Activated CD4-positive, alpha-beta T cell treated with anti-CD3 and anti-CD28 coated beads, Interleukin-2, amount 50 U/mL, for 24 hours (primary cell): ENCODE measurements at regions not wholly inside any gene's neighbourhood (a gene's known extent, or its start where the extent isn't known, plus 50 kb on each side); places are given as distances from the start of the nearest gene placed in this dataset.
"Not testable (repeated sequence)": the region's sequence is repeated elsewhere in the genome, so short reads cannot be mapped to it uniquely, and the experiment has no call there.

Experiments used
- DNase-seq, 2 donors: peaks; one replicate each; pipeline ENCODE4 v3.0.0-alpha.2; 2020; ENCODE audit warnings: low read depth in 1 of 2, low spot score in 1 of 2

- no peak for DNase-seq
Observed at GRCh38 chr15:46917721-46918252, 799.5 kb upstream of the SEMA6D start.

DNA sequence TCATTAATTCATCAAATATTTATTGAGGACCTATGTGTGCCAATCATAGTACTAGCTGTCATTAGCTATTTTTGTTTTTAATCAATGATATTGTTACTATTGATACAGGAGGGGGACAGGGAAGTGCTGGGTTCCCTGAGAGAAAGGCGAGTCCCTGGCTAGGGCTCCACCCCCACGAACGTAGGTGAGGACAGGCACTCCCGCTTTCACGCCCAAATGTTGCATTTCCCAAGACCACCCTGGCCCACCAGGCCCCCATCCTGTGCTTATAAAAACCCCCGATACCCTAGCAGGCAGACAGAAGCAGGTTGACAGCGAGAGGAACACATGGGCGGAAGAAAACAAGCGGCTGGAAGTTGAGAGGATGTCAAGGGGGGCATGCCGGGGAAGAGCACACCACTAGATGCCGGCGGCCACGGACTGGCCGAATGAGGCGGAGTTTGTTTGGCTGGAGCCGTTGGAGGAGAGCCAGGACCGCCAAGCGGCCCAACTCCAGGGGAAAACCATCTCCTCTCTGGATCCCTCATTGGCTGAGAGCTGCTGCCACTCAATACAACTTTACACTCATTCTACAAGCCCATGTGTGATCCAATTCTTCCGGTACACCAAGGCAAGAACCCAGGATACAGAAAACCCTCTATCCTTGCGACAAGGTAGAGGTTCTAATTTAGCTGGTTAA, 798.7 kb upstream of the SEMA6D start:
- no peak for DNase-seq

DNA sequence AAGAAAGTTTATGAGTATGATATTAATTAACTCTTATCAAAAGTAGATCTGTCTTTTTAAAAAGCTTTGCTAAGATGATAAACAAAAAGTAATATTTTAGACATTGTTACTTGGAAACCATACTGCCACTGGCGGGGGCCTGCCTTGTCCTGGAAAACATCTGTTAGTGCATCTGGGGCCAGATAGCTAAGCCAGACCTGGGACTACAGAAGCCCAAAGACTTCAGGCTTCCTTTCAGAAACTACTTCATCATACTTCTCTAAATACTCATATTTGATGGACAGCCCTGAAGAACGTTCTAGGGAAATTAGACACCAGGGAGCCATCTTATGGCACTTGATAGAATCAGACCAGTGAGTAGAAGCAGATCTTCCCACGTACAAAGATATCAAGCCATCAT, 795.4 kb upstream of the SEMA6D start:
- no peak for DNase-seq

- DNase-seq, result no peak
Observed at GRCh38 chr15:46930426-46930825, 786.9 kb upstream of the SEMA6D start.

GRCh38 chr15:46933332-46933731, 784.0 kb upstream of the SEMA6D start:
- DNase-seq, result no peak

GRCh38 chr15:46934851-46935250, 782.5 kb upstream of the SEMA6D start:
- no peak for DNase-seq

DNA sequence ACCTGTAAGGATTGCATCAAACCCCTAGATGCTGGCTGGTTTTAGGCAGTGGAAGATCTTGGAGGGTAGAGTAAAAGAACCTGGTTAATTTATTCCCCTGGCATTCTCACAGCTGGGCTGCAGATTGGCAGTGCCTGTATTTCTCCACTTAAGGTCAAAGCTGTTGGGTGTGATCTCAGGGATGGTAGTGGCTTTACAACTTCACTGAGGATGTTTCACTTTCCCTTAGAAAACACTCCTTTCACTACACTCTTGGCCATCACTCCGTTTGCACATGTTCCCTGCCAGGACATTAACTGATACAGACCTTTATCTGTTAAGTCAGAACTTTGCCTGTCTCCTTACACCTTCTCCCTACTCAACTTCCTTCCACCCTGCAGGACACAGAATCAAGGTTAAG, 779.1 kb upstream of the SEMA6D start:
- no peak for DNase-seq

DNA sequence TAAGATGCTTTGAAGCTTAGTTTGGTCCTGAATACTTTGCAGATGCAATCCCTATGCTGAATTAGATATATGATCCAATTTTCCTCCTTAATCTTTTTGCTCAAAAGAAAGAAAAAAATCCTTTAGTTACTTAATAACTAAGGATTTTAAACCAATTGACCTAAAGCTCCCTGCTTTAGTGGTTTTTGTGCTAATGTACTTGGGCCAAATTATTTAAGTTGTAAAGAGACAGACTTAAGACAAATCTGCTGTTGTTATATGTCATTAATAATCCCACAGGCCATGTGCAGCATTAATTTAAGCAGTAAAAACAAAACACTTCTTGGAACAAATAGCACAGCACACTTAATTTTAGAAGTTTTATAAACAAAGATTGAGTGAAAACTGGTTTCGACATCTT, 776.1 kb upstream of the SEMA6D start:
- DNase-seq, result no peak

DNA sequence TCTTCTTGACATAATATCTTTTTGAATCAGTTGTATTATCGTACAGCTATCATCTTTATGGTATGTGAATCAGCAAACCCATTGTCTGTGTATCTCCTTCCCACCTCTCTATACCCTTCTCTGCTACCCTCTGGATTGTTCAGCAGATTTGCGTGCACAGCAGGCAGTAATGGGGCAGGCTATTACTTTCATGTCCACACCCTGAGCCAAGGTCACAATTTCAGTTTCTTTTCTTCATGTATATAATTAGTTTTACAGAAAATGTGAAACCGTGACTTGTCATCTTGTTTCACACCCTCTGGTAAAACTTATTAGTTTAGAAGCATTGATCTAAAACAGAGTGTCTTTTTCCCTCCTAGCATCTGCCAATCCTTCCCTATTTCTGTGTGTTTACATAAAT, 770.4 kb upstream of the SEMA6D start:
- DNase-seq, result no peak

DNA sequence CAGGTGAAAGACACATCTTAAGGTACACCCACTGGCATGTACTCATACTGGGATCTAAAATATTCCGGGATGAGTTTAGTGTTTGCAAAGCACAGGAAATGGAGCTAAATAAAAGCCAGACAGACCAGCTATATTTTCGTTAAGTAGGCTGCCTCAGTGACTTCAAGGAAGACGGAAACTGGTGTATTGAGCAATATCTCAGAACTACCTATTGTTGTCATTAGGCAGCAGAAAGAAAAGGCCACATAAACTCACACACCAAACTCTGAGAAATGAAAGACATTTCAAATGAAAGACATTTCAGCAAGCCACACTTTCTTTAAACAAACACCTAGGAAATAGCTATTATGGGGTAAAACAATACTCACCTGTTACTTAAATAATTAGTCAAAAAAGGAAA, 761.7 kb upstream of the SEMA6D start:
- no peak for DNase-seq

GRCh38 chr15:46956456-46956855, 760.8 kb upstream of the SEMA6D start:
- DNase-seq, result no peak

- no peak for DNase-seq
Observed at GRCh38 chr15:46956881-46957280, 760.4 kb upstream of the SEMA6D start.

DNA sequence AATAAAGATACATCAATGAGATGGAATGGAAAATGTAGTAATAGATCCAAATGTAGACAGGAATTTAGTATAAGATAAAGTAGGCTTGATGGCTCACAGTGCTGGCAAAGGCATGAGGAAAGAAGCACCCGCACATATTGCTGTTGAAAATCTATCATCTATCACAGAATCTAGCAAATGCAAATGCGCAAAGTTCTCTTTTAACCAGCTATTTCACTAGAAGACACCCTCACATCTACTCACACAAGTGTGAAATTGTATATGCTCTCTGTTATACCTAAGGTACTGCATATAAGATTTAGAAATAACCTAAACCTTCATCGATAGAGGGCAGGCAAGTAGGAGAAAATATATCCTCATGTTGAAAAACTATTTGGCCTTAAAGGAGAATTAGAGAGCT, 756.7 kb upstream of the SEMA6D start:
- no peak for DNase-seq

DNA sequence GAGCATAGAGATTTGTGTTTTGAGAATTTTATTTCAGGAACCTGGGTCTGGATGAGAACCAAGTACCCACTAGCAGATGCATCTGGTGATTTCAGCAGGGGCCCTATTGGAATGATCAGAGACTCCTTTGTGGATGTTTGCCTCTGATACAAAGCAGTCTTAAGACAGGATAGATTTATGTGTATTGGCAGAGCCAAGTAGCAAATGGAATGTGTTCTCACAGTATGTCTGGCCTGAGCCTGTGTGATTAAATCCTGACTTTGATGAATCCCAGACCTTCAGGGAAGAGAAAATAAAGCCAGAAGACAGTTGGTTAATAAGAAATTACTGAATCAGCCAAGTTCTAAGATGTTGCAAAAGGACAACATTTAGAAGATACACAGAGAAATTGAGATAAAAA, 755.5 kb upstream of the SEMA6D start:
- no peak for DNase-seq

DNA sequence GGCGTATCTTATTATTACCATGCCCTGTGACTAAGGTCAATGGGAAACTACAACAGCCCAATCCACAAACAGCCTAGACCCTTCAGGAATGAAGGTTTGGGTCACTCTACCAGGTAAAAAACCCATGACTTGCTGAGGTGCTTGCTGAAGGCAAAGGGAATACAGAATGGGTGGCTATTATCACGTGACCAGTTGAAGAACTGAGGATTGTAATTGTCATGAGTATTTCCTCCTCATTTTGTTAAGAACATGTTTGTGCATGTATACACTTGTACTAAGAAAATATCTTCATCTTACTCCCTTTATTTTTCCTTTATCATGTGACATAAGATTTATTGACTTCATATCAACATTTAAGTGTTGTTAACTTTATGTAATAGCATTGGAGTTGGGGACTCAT, 729.2 kb upstream of the SEMA6D start:
- DNase-seq, result not testable (repeated sequence)

- DNase-seq, result no peak
Observed at GRCh38 chr15:46996359-46996758, 720.9 kb upstream of the SEMA6D start.

DNA sequence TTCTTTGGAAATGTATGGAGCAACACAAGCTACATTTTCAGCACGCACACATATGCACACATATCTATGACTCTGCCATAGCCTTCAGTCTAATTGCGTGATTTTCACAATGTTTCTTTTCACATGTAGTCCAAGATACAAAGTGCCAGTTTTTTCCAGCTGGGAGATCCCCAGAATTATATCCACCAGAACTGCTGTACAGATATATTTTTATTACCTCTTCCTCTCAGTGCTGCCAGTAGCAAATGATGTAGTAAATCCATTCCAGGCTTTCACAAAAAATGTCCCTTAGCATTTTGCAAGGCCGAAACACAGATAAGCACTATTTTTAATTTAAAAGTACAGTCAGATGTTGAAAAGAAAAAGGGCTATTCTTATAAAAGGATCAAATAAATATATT, 719.8 kb upstream of the SEMA6D start:
- DNase-seq, result no peak

DNA sequence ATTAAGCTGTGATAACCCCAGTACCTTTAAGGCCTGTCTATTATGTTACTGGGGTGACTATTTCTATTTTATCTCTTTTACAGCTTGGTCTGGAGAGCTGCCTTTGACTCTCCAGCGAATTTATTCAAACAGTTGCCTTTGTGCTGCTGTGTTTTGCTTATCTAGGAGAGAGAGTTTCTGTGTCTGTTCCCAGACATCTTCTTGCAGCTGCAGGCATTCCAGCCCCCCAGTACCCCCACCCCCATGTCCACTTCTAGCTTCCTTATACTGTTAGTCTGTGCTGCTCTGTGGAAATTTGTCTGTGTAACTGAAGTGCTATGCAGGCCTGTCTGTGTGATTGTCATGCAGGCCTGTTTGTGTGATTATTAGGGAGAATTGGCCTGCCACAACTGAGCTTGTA, 713.7 kb upstream of the SEMA6D start:
- DNase-seq, result no peak

- no peak for DNase-seq
Observed at GRCh38 chr15:47013446-47013845, 703.9 kb upstream of the SEMA6D start.

DNA sequence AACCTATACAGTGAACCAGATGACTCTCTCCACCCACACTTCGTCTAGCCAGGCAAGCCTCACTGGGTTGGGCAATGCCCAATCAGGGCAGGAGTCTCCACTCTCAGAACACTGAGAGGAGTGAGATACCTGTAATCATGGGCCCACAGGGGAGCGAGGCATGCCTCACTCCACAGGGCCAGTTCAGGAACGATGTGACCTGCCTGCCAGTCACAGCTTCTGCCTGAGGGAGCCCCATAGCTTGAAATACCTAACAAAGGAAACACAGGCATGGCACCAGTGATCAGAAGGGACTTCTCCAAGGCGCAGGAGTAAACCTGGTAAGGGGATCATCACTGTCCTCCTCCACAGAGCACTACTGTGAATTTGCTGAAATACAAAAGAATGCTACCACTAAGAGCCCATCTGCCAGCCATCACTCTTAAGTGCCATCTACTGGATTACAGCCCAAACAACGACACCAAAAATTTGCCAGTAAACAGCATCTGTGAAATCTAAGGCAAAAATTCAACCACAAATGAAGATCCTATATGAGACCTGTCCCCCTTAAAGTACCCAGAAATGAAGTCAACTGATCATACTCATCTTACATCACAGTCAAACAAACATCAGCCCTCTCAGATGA, 689.9 kb upstream of the SEMA6D start:
- DNase-seq, result no peak

- DNase-seq, result no peak
Observed at GRCh38 chr15:47035475-47036406, 681.6 kb upstream of the SEMA6D start.

DNA sequence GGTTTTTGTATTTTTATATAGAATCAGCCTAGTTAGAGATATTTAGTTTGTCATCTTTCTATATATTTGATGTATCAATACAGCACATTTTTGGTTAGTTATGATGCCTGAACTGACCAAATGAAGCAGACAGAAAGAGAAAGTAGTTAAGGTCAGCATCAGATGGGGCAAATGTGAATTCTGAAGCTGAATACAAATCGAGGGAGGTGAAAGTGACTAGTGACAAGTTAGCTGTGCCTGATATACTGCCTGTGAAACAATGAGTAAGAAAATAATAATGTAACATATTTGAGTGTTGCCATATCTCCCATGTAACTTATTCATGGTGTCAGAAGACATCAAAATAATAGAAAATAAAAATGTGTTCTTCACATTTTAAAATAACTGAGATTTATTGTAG, 680.3 kb upstream of the SEMA6D start:
- no peak for DNase-seq
